Stomach smooth muscle (tissue), 2 donors: ENCODE measurements at regions not wholly inside any gene's neighbourhood (a gene's known extent, or its start where the extent isn't known, plus 50 kb on each side); places are given as distances from the start of the nearest gene placed in this dataset.

Experiments used
- H3K27ac ChIP-seq: one replicate; pipeline ENCODE4 v1.7.0; 2013; ENCODE audit warnings: mild to moderate bottlenecking, low read length, inconsistent platforms
- H3K27me3 ChIP-seq, 2 donors: one replicate each; pipeline ENCODE4 v1.7.0; 2013; ENCODE audit warnings: low read length in 2 of 2; ENCODE audit not compliant: insufficient read depth in 2 of 2, control insufficient read depth in 1 of 2
- H3K36me3 ChIP-seq, 2 donors: one replicate each; pipeline ENCODE4 v1.7.0; 2013; ENCODE audit warnings: low read length in 2 of 2; ENCODE audit not compliant: control insufficient read depth in 2 of 2, insufficient read depth in 2 of 2
- H3K4me1 ChIP-seq: one replicate; pipeline ENCODE4 v1.7.0; 2013; ENCODE audit warnings: low read length; ENCODE audit not compliant: control insufficient read depth, insufficient read depth
- H3K4me3 ChIP-seq, 2 donors: one replicate each; pipeline ENCODE4 v1.7.0; 2013; ENCODE audit warnings: low read length in 2 of 2
- H3K9ac ChIP-seq, 2 donors: one replicate each; pipeline ENCODE4 v1.7.0; 2013; ENCODE audit warnings: low read length in 2 of 2, mild to moderate bottlenecking in 1 of 2
- H3K9me3 ChIP-seq, 2 donors: one replicate each; pipeline ENCODE4 v1.7.0; 2013; ENCODE audit warnings: low read length in 2 of 2; ENCODE audit not compliant: control insufficient read depth in 2 of 2
- donor health status: healthy.
- donor health status: Pancreatic carcinoma.

DNA sequence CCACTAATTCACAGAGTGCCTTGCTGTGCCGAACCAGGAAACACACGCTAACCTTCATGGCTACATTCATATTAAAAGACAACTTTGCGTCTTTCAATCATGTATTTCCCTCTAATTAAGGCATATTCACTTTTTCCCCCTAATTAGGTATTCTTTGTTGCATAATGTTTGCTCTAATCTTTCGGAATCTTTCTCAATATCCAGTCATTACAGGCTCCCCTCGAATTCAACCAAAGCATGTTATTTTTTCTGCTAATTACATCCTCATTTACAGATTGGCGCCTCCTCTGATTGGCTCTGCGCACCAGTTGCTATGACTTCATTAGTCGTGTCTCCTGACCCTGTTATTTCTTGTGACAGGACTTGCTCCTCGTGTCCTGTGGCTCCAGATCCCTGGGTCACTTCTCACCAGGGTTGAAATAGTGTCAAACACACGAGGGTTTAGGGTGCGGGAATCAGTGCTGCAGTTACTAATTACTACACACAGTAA is 226.7 kb upstream of the TSHZ3 start:
- Histone ChIP-seq H3K27me3 (no peaks in the 10 kb centered on the region), H3K9ac (no peak overlapping the region), H3K36me3 (no peaks in the 10 kb centered on the region), H3K4me1 (no peaks in the 10 kb centered on the region), H3K4me3 (no peak overlapping the region), H3K9me3 (no peaks in the 10 kb centered on the region), H3K27ac (no peak overlapping the region)

DNA sequence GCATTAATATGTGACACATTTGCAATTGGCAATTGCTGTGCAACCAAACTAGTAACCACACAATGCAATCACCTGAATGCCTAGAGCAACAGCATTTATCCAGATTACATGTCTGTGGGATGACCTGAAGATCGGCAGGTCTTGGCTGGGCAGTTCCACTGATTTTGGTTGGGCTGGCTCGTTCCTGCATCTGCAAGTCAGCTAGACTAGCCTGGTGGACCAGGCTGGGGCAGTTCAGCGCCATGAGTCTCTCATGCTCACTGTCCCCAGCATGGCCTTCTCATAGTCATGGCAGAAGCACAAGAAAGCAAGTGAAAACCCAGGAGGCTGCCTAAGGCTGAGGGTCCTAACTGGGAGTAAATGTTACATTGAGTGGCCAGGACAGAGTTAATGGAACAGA is 229.1 kb upstream of the TSHZ3 start:
- Histone ChIP-seq H3K36me3 (no peaks in the 10 kb centered on the region), H3K4me3 (no peak overlapping the region), H3K27ac (no peak overlapping the region), H3K9ac (no peak overlapping the region), H3K9me3 (no peaks in the 10 kb centered on the region), H3K4me1 (peaks cover 3% of the 10 kb centered on the region), H3K27me3 (no peaks in the 10 kb centered on the region)

DNA sequence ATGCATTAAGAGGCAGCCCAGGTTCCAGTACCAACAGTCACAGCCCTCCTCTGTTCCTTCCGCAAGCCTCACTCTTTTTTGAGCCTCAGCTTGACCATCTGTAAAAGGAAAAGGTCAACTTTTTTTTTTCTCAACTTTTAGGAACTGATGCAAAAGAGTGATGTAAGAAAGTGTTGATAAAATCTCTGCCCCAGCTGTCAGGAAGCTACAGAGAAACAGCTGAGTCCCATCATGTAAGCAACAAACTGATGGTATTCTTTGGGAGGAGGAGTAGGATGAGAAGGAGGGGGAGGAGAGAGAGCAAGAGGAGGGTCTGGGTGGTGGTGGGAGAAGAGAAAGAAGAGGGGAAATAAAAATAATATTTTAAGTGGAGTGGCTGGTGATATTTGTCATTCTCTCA is 233.9 kb upstream of the TSHZ3 start:
- H3K27ac ChIP-seq, result no peak overlapping the region
- no peak overlapping the region for H3K4me3 ChIP-seq
- no peaks in the 10 kb centered on the region for H3K36me3 ChIP-seq
- peaks cover 3% of the 10 kb centered on the region for H3K4me1 ChIP-seq
- H3K27me3 ChIP-seq, result no peaks in the 10 kb centered on the region
- no peak overlapping the region for H3K9ac ChIP-seq
- no peaks in the 10 kb centered on the region for H3K9me3 ChIP-seq

DNA sequence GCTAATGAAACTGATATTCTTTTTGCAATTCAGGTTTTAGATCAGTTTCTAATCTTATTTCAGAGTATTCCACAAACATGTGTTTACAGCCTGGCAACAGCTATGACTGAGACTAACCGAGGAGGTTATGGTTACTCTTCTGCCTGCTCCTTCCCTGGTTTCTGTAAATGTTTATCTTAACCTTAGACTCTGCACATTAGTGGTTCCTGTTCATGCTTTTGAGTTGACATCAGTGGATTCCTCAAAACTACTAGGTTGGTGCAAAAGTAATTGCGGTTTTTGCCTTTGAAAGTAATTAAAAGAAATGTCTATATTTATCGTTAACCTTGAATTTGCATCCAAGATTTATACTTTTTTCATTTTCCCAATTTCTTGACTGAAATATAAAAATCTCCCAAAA is 237.0 kb upstream of the TSHZ3 start:
- peaks cover 3% of the 10 kb centered on the region for H3K4me1 ChIP-seq
- no peak overlapping the region for H3K4me3 ChIP-seq
- no peaks in the 10 kb centered on the region for H3K36me3 ChIP-seq
- no peak overlapping the region for H3K9ac ChIP-seq
- H3K27ac ChIP-seq, result no peak overlapping the region
- H3K9me3 ChIP-seq, result no peaks in the 10 kb centered on the region
- no peaks in the 10 kb centered on the region for H3K27me3 ChIP-seq

DNA sequence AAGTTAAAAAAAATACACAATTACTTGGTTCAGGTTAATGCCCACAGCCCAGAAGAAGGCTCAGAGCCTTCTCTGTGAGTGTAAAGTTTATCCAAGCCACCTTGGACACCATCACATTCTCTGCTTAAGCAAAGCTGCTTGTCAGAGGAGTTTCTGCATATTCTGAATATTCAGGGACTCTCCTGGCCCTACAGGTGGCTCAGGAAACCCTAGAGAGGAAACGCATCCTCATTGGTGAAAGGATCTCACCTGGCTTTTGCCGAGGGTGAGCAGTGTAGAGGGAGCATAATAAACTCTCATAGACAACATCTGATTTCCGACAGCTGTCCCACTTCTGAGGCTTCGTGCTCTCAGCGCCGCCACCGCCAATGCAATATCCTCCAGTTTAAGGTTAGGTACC is 239.9 kb upstream of the TSHZ3 start:
- Histone ChIP-seq H3K4me1 (no peaks in the 10 kb centered on the region), H3K27me3 (no peaks in the 10 kb centered on the region), H3K4me3 (no peak overlapping the region), H3K36me3 (no peaks in the 10 kb centered on the region), H3K9me3 (no peaks in the 10 kb centered on the region), H3K27ac (no peak overlapping the region), H3K9ac (no peak overlapping the region)

DNA sequence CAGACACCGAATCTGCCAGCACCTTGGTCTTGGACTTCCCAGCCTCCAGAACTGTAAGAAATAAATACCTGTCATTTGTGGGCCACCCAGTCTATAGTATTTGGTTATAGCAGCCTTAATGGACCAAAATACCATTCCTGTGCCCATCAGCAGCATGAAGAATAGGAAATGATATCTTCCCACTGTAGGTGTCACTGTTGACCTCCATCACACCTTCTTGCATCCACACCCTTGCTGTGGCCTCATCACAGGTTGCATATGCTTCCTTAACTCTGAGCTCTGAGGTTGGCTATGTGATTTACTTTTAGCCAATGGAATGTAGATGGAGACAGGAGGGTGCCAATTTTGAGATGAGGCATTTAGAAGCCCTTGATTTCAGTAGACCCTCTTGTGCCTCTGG is 242.0 kb upstream of the TSHZ3 start:
- Histone ChIP-seq H3K27me3 (no peaks in the 10 kb centered on the region), H3K4me1 (no peaks in the 10 kb centered on the region), H3K9ac (no peak overlapping the region), H3K9me3 (no peaks in the 10 kb centered on the region), H3K27ac (no peak overlapping the region), H3K4me3 (no peak overlapping the region), H3K36me3 (no peaks in the 10 kb centered on the region)

DNA sequence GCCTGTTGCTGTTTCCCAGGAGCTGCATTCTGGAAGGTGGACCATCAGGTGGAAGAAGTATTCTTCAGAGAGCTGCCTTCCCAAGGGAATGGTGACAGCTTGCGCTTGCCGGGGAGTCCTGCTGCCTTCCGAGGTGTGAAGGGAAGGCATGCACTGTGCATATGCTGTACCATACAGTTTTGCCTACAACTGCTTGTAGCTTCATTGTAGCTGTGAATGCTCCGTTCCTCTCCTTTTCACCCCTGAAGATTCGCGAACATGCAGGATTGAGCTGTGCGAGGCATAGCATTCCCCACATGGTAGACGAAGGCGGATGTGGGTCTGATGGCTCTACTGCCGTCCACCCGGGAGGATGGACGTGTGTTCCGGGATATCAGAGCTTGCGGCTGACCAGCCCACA is 243.2 kb upstream of the TSHZ3 start:
- Histone ChIP-seq H3K4me3 (no peak overlapping the region), H3K4me1 (no peaks in the 10 kb centered on the region), H3K36me3 (no peaks in the 10 kb centered on the region), H3K9me3 (no peaks in the 10 kb centered on the region), H3K27me3 (no peaks in the 10 kb centered on the region), H3K9ac (no peak overlapping the region), H3K27ac (no peak overlapping the region)

DNA sequence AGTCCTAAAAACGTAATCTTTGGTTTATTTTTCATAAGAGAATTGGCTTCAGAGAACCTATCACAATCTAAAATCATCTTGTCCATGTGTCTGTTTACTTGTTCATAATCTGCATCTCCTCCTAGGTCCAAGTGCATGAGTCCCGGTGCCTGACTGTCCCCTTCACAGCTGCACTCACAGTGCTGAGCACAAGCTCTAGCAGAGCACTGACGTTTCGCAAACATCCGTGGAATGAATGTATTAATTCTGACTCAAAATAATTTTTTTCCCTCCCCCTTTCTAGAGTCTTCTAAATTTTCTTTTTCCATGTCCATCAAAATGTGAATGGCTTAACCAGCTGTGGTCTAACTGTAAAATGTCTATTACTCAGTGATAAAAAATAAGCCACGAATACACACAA is 245.5 kb upstream of the TSHZ3 start:
- H3K36me3 ChIP-seq, result no peaks in the 10 kb centered on the region
- no peak overlapping the region for H3K4me3 ChIP-seq
- H3K27ac ChIP-seq, result no peak overlapping the region
- H3K9me3 ChIP-seq, result no peaks in the 10 kb centered on the region
- H3K9ac ChIP-seq, result no peak overlapping the region
- H3K4me1 ChIP-seq, result no peaks in the 10 kb centered on the region
- H3K27me3 ChIP-seq, result no peaks in the 10 kb centered on the region

DNA sequence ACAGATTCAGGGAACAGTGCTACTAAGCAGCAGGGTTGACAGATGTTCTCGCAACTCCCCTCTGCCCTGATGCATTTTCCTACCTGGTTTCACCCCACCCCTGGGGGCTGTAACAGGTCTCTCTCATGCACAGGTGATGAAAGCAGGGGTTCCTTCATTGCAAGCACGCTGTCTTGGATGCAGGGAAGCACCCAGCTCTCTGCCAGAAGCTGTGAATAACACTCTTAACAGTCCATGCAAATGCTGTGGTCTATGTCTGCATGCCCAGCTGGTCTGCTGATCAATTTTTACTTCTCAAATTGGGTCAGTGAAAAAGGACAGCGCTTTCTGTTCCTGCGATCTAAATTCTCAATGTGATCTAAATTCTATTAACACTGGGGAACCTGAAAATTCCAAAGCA is 246.3 kb upstream of the TSHZ3 start:
- Histone ChIP-seq H3K9ac (no peak overlapping the region), H3K27ac (no peak overlapping the region)

DNA sequence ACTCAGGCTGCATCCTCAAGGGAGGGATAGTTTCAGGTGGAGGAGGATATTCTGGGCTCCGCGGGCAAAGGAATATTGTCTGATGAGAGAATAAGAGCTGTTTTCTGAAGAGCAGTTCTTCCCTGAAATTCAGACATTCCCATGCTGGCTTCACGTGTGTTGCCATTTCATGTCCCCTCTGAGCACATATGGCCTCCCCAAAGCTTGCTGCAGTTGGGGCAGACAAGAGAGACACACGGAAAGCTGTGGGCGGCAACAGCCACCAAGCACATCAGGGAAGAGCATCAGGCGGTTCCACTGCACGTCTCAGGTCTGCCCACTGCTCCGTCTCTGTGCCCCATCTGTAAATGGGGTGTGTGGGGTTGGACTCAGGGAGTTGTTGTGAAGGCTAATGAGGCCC is 247.5 kb upstream of the TSHZ3 start:
- Histone ChIP-seq H3K27ac (no peak overlapping the region), H3K9ac (no peak overlapping the region), H3K27me3 (no peaks in the 10 kb centered on the region), H3K4me3 (no peak overlapping the region), H3K9me3 (no peaks in the 10 kb centered on the region), H3K4me1 (no peaks in the 10 kb centered on the region), H3K36me3 (no peaks in the 10 kb centered on the region)

More for the DNA sequence above, 246.3 kb upstream of the TSHZ3 start:
- Histone ChIP-seq H3K4me1 (no peaks in the 10 kb centered on the region), H3K36me3 (no peaks in the 10 kb centered on the region), H3K9me3 (no peaks in the 10 kb centered on the region), H3K27me3 (no peaks in the 10 kb centered on the region), H3K4me3 (no peak overlapping the region)

DNA sequence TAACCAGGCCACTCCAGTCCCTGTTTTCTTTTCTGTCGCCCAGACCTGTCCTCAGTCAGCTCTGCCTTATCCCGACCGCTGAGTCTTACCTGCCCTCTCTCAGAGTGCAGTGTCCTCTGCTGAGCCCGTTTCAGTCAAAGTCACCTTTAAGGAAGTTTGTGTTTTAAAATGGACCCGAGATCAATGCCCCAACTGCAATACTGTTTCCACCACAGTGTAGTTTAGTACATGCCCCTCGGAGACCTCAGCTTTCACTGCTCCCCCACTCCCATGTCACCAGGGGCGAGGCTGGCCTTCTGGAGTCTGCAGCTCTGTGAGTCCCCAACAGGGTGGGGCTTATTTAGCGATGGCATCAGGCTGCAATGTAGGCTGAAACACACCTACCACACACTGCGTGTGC is 248.4 kb upstream of the TSHZ3 start:
- Histone ChIP-seq H3K9me3 (no peaks in the 10 kb centered on the region), H3K9ac (no peak overlapping the region), H3K4me1 (no peaks in the 10 kb centered on the region), H3K27ac (no peak overlapping the region), H3K27me3 (no peaks in the 10 kb centered on the region), H3K36me3 (no peaks in the 10 kb centered on the region), H3K4me3 (no peak overlapping the region)
